Testis (tissue), 2 donors: ENCODE measurements at regions not wholly inside any gene's neighbourhood (a gene's known extent, or its start where the extent isn't known, plus 50 kb on each side); places are given as distances from the start of the nearest gene placed in this dataset.
"Not testable (repeated sequence)": the region's sequence is repeated elsewhere in the genome, so short reads cannot be mapped to it uniquely, and the experiment has no call there.

Experiments
- CTCF ChIP-seq, 3 experiments: fragments of 450-650 bp in 2 of 3; fragments of 200-600 bp in 1 of 3; sonication (generic) in 1 of 3; IDR thresholded peaks; one replicate each; pipeline ENCODE4 v1.5.1; 2016 to 2019; ENCODE audit warnings: antibody characterized with exemption in 3 of 3, mild to moderate bottlenecking in 2 of 3, moderate library complexity in 1 of 3
- POLR2A ChIP-seq: fragments of 450-650 bp; IDR thresholded peaks from one replicate; pipeline ENCODE4 v1.6.1; 2017; ENCODE audit warnings: antibody characterized with exemption, mild to moderate bottlenecking, moderate library complexity

- TF ChIP-seq CTCF (IDR thresholded peaks at IDR 0.05); POLR2A: not testable (repeated sequence)
These were observed 4469.3 kb upstream of the TPTE start for GRCh38 chr21:6052109-6052508.
